A673 (cell line): ENCODE measurements at regions not wholly inside any gene's neighbourhood (a gene's known extent, or its start where the extent isn't known, plus 50 kb on each side); places are given as distances from the start of the nearest gene placed in this dataset.

Experiments used
- BruUV-seq: library from RNA; stranded (reverse); fragments of 400-500 nt; replicated peaks from 2 replicates; lab custom pipeline; 2021; lab: Mats Ljungman, UMichigan
- CTCF ChIA-PET: fragments of 300-600 bp; sonication (Branson Sonifier 250); formaldehyde crosslinking; loops from one replicate; lab custom pipeline; 2022; ENCODE audit warnings: antibody characterized with exemption; lab: Charles Lee
- POLR2A ChIA-PET: fragments of 300-600 bp; sonication (Branson Sonifier 250); formaldehyde crosslinking; loops from one replicate; lab custom pipeline; 2022; ENCODE audit warnings: antibody characterized with exemption; ENCODE audit not compliant: low non-redundant PET; lab: Charles Lee
- DNase-seq: peaks from one replicate; pipeline ENCODE4 v3.0.0-alpha.2; 2015; ENCODE audit warnings: low spot score
- H3K27ac ChIP-seq: fragments of 200-600 bp; sonication (generic); 2 replicates; pipeline ENCODE4 v1.5.1; 2016; ENCODE audit warnings: mixed run types, low read depth, mild to moderate bottlenecking, mixed read lengths, antibody characterized with exemption, low read length; ENCODE audit not compliant: poor library complexity, severe bottlenecking
- H3K27me3 ChIP-seq: fragments of 200-600 bp; sonication (generic); replicated peaks from 2 replicates; pipeline ENCODE4 v1.6.1; 2017; ENCODE audit warnings: mixed run types, low read depth, mild to moderate bottlenecking, mixed read lengths, antibody characterized with exemption, low read length; ENCODE audit not compliant: insufficient read depth, poor library complexity
- H3K36me3 ChIP-seq: fragments of 200-600 bp; sonication (generic); 2 replicates; pipeline ENCODE4 v1.6.1; 2016; ENCODE audit warnings: mixed run types, mild to moderate bottlenecking, mixed read lengths, antibody characterized with exemption, low read length; ENCODE audit not compliant: insufficient read depth, poor library complexity, severe bottlenecking
- H3K4me1 ChIP-seq: fragments of 200-600 bp; sonication (generic); 2 replicates; pipeline ENCODE4 v1.6.1; 2017; ENCODE audit warnings: mixed run types, mild to moderate bottlenecking, mixed read lengths, antibody characterized with exemption, low read length; ENCODE audit not compliant: insufficient read depth, poor library complexity, severe bottlenecking
- H3K4me3 ChIP-seq: fragments of 200-600 bp; sonication (generic); 2 replicates; pipeline ENCODE4 v1.5.1; 2016; ENCODE audit warnings: low read depth, mixed run types, mild to moderate bottlenecking, mixed read lengths, low read length; ENCODE audit not compliant: poor library complexity, severe bottlenecking
- H3K9me3 ChIP-seq: fragments of 200-600 bp; sonication (generic); 2 replicates; pipeline ENCODE4 v1.6.1; 2016; ENCODE audit warnings: mixed run types, low read depth, mild to moderate bottlenecking, mixed read lengths, antibody characterized with exemption, low read length; ENCODE audit not compliant: poor library complexity, severe bottlenecking
- CTCF ChIP-seq: fragments of 300-800, 200-600 bp; sonication (generic); conservative IDR thresholded peaks from 2 replicates; pipeline ENCODE4 v1.5.1; 2017; ENCODE audit warnings: low read depth, mild to moderate bottlenecking, antibody characterized with exemption, low read length, moderate library complexity, mixed read lengths
- EZH2 ChIP-seq: fragments of 200-600 bp; sonication (generic); IDR thresholded peaks from 2 replicates; pipeline ENCODE4 v1.6.1; 2017; ENCODE audit warnings: borderline replicate concordance, low read depth, mild to moderate bottlenecking, mixed read lengths, antibody characterized with exemption, low read length; ENCODE audit not compliant: poor library complexity, severe bottlenecking
- intact Hi-C: fragments of 100-400 bp; cut with micrococcal nuclease; formaldehyde crosslinking; loops from one replicate; pipeline ENCODE4 v1.10.0; 2022; ENCODE audit not compliant: unreplicated experiment

GRCh38 chr3:78529601-78530000 lies 1238.2 kb downstream of the ROBO1 start:
- BruUV-seq, result no TSS peak
- no peaks in the 10 kb centered on the region for H3K27me3 ChIP-seq
- POLR2A ChIA-PET, result no interaction called here
- H3K4me3 ChIP-seq, result no peak overlapping the region
- no peaks in the 10 kb centered on the region for H3K9me3 ChIP-seq
- no peaks in the 10 kb centered on the region for H3K4me1 ChIP-seq
- TF ChIP-seq EZH2 (no peak), CTCF (no peak)
- intact Hi-C loops, result no loop called here
- no peak overlapping the region for H3K27ac ChIP-seq
- no peaks in the 10 kb centered on the region for H3K36me3 ChIP-seq
- CTCF ChIA-PET, result no interaction called here
- DNase-seq, result no peak

- CTCF ChIA-PET, result no interaction called here
- no peaks in the 10 kb centered on the region for H3K4me1 ChIP-seq
- BruUV-seq, result no TSS peak
- H3K4me3 ChIP-seq, result no peak overlapping the region
- no peak for TF ChIP-seq CTCF
- TF ChIP-seq EZH2, result no peak
- POLR2A ChIA-PET, result no interaction called here
- H3K27me3 ChIP-seq, result no peaks in the 10 kb centered on the region
- no peak for DNase-seq
- no peak overlapping the region for H3K27ac ChIP-seq
- intact Hi-C loops, result no loop called here
- no peaks in the 10 kb centered on the region for H3K9me3 ChIP-seq
- H3K36me3 ChIP-seq, result no peaks in the 10 kb centered on the region
Observed at GRCh38 chr3:78540485-78540884, 1227.3 kb downstream of the ROBO1 start.

- H3K27ac ChIP-seq, result no peak overlapping the region
- intact Hi-C loops, result no loop called here
- H3K4me3 ChIP-seq, result no peak overlapping the region
- no peaks in the 10 kb centered on the region for H3K27me3 ChIP-seq
- peaks cover 3% of the 10 kb centered on the region for H3K9me3 ChIP-seq
- no TSS peak for BruUV-seq
- no peak for TF ChIP-seq EZH2
- no peak for TF ChIP-seq CTCF
- no peak for DNase-seq
- POLR2A ChIA-PET, result no interaction called here
- no peaks in the 10 kb centered on the region for H3K4me1 ChIP-seq
- CTCF ChIA-PET, result no interaction called here
- H3K36me3 ChIP-seq, result no peaks in the 10 kb centered on the region
Observed at GRCh38 chr3:78545827-78546226, 1222.0 kb downstream of the ROBO1 start.
